ENCODE measurements at regions not wholly inside any gene's neighbourhood (a gene's known extent, or its start where the extent isn't known, plus 50 kb on each side); places are given as distances from the start of the nearest gene placed in this dataset.

DNA sequence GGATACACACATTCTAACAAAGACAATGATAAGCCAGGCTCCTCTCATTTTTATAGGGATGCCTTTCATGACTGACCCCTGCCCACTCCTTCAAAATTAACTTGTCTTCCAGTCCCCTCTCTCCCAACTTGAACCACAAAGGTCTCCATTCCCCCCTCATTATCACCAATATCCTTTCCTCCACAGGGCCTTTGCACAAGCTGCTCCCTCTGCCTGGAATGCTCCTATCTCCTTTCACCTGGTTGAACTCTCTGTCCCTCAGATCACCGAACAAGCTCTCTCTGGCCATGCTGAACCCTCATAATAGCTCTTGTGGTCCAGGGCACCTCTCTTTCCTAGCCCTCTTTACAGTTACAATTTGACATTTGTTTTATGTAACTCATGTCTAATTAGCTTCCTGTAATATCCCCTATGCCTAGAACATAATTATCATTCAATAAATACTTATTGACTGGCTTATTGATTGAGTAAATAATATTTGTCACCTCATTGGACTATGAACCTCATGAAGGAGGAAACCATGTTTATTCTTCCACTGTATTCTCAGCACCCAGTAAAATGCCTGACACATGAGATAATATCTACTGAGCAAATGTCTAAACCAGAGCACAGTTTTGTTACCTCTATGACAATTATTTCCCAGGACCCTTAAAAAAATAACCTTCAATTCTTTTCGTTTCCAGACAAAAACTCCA, 266.3 kb upstream of the RASGEF1B start:
- peak overlapping the region; percentile 22 for H3K4me3 Mint-ChIP-seq
- no peak overlapping the region for H3K27ac Mint-ChIP-seq
- TF ChIP-seq EZH2 (IDR thresholded peaks at IDR 0.05) (no peak), EZH2phosphoT487 (IDR thresholded peaks at IDR 0.05) (no peak)
- TF ChIP-seq, protein P1, sequence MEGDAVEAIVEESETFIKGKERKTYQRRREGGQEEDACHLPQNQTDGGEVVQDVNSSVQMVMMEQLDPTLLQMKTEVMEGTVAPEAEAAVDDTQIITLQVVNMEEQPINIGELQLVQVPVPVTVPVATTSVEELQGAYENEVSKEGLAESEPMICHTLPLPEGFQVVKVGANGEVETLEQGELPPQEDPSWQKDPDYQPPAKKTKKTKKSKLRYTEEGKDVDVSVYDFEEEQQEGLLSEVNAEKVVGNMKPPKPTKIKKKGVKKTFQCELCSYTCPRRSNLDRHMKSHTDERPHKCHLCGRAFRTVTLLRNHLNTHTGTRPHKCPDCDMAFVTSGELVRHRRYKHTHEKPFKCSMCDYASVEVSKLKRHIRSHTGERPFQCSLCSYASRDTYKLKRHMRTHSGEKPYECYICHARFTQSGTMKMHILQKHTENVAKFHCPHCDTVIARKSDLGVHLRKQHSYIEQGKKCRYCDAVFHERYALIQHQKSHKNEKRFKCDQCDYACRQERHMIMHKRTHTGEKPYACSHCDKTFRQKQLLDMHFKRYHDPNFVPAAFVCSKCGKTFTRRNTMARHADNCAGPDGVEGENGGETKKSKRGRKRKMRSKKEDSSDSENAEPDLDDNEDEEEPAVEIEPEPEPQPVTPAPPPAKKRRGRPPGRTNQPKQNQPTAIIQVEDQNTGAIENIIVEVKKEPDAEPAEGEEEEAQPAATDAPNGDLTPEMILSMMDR (IDR thresholded peaks at IDR 0.05) = no peak
- Histone ChIP-seq H3K36me3 (no peaks in the 10 kb centered on the region), H3K9me3 (ENCODE audit: low read depth) (no peaks in the 10 kb centered on the region), H3K4me2 (no peak overlapping the region), H3F3A (ENCODE audit: low read depth) (no peaks in the 10 kb centered on the region), H4K20me1 (ENCODE audit: low read depth) (no peaks in the 10 kb centered on the region), H2AFZ (replicated peaks) (no peak overlapping the region), H3K27me3 (no peaks in the 10 kb centered on the region), H3K27ac (no peak overlapping the region), H3K4me1 (no peaks in the 10 kb centered on the region), H3K9ac (no peak overlapping the region), H3K4me3 (no peak overlapping the region), H3K79me2 (ENCODE audit: low read depth) (no peaks in the 10 kb centered on the region)
- H3K9me3 Mint-ChIP-seq = no peaks in the 10 kb centered on the region
- peaks cover 5% of the 10 kb centered on the region for H3K27me3 Mint-ChIP-seq (ENCODE audit: insufficient read depth, low read depth)
- H3K4me1 Mint-ChIP-seq = peaks cover 8% of the 10 kb centered on the region
- DNase-seq (ENCODE audit: low spot score) = no peak
- H3K36me3 Mint-ChIP-seq = no peaks in the 10 kb centered on the region

DNA sequence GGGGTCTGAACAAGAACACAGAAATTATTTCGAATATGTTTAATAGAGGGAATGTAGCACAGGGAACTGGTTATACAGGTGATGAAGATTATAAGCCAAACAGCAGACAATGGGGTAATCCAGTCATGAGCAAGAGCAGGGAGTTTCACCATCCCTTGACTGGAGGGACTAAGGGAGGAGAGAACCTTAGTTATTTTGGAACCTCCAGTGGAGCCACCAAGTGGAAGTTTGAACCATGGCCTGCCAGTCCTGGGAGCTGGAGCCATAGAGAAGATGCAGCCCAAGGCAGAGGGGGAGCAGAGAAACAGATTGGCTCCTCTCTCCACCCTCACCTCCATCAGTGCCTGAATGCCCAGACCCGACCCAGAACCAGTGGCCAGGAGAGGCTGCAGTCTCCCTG, 264.6 kb upstream of the RASGEF1B start:
- Histone ChIP-seq H2AFZ (replicated peaks) (no peak overlapping the region), H3K4me3 (no peak overlapping the region), H3K4me2 (no peak overlapping the region), H3K27me3 (no peaks in the 10 kb centered on the region), H3K36me3 (no peaks in the 10 kb centered on the region), H3K79me2 (ENCODE audit: low read depth) (no peaks in the 10 kb centered on the region), H3K4me1 (no peaks in the 10 kb centered on the region), H3K9me3 (ENCODE audit: low read depth) (no peaks in the 10 kb centered on the region), H3F3A (ENCODE audit: low read depth) (no peaks in the 10 kb centered on the region), H3K27ac (no peak overlapping the region), H4K20me1 (ENCODE audit: low read depth) (no peaks in the 10 kb centered on the region), H3K9ac (no peak overlapping the region)
- H3K36me3 Mint-ChIP-seq = no peaks in the 10 kb centered on the region
- DNase-seq (ENCODE audit: low spot score) = no peak
- no peaks in the 10 kb centered on the region for H3K9me3 Mint-ChIP-seq
- peaks cover 8% of the 10 kb centered on the region for H3K4me1 Mint-ChIP-seq
- TF ChIP-seq EZH2phosphoT487 (IDR thresholded peaks at IDR 0.05) (no peak), EZH2 (IDR thresholded peaks at IDR 0.05) (no peak)
- TF ChIP-seq, protein P1 (IDR thresholded peaks at IDR 0.05) = no peak
- peaks cover 5% of the 10 kb centered on the region for H3K27me3 Mint-ChIP-seq (ENCODE audit: insufficient read depth, low read depth)
- H3K4me3 Mint-ChIP-seq = no peak overlapping the region
- no peak overlapping the region for H3K27ac Mint-ChIP-seq

DNA sequence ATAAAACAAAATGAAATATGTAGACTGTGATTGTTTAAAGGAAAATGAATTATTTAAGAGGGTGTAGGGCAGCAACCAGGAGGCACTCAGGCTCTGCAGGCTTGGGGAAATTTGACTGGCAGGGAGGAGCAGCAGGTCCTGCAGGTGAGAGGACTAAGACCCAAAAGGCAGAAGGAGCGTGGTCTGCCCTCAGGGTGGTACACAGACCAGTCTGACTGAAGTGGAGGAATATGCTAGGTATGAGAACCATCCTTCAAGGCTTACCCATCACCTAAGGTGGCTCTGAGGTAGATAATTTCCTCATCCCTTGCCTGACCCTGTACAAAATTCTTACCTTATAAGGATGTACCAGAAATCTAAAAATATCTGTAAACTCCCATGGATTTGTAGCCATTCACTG, 261.3 kb upstream of the RASGEF1B start:
- no peaks in the 10 kb centered on the region for H3K79me2 ChIP-seq (ENCODE audit: low read depth)
- H4K20me1 ChIP-seq (ENCODE audit: low read depth) = no peaks in the 10 kb centered on the region
- H3K9me3 ChIP-seq (ENCODE audit: low read depth) = no peaks in the 10 kb centered on the region
- no peak overlapping the region for H2AFZ ChIP-seq (replicated peaks)
- no peaks in the 10 kb centered on the region for H3K27me3 ChIP-seq
- H3K36me3 ChIP-seq = no peaks in the 10 kb centered on the region
- peaks cover 10% of the 10 kb centered on the region for H3K9me3 Mint-ChIP-seq
- H3K9ac ChIP-seq = no peak overlapping the region
- no peak for TF ChIP-seq EZH2 (IDR thresholded peaks at IDR 0.05)
- TF ChIP-seq EZH2phosphoT487 (IDR thresholded peaks at IDR 0.05) = no peak
- TF ChIP-seq, protein P1 (IDR thresholded peaks at IDR 0.05) = no peak
- H3K4me3 ChIP-seq = no peak overlapping the region
- no peaks in the 10 kb centered on the region for H3K4me1 Mint-ChIP-seq
- no peak overlapping the region for H3K27ac ChIP-seq
- H3K4me2 ChIP-seq = no peak overlapping the region
- no peaks in the 10 kb centered on the region for H3K4me1 ChIP-seq
- no peaks in the 10 kb centered on the region for H3F3A ChIP-seq (ENCODE audit: low read depth)
- H3K36me3 Mint-ChIP-seq = no peaks in the 10 kb centered on the region
- peaks cover 2% of the 10 kb centered on the region for H3K27me3 Mint-ChIP-seq (ENCODE audit: insufficient read depth, low read depth)
- H3K4me3 Mint-ChIP-seq = no peak overlapping the region
- DNase-seq (ENCODE audit: low spot score) = no peak
- H3K27ac Mint-ChIP-seq = no peak overlapping the region

All from neural progenitor cell (in vitro differentiated cells).